AG08396 (cell line): ENCODE measurements at regions not wholly inside any gene's neighbourhood (a gene's known extent, or its start where the extent isn't known, plus 50 kb on each side); places are given as distances from the start of the nearest gene placed in this dataset.
"Not testable (repeated sequence)": the region's sequence is repeated elsewhere in the genome, so short reads cannot be mapped to it uniquely, and the experiment has no call there.

Experiments used
- DNase-seq: peaks from one replicate; pipeline ENCODE4 v3.0.0; 2012; ENCODE audit warnings: low spot score, mixed read lengths

DNA sequence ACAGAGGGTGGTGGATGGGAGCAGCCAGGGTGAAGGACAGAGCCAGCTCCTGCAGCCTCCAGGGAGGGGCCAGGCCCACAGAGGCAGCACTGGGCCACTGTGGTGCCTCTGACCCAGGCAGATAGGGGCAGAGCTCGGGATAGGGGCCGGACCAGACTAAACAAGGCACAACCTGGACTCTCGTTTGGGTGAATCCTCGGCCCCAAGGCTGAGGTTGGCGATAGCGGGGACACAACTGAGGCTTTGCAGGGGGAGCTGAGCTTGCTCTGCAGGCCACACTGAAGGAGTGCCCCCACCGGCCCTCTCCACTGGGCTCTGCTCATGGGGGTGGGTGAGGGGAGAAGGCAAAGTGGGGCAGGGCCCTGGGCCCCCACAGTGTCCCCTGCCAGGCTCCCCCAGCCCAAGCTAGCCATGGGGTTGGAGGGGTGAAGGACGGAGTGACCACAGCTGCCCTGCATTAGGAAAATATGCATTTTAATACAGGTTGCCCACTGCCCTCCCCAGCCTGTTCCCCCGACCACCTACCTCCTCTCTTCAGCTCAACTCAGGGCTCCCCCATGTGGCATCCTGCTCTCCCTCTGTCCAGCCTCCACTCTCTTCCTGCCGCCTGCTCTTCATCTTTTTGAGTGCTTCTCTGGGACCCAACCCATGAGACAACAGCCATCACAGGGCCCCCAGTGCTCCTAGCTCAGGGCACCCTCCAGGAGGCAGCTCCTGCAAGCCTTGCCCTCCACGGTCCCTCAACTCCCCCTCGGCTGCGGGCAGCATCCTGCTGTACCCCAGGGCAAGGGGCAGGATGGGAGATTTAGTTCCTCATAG, 152.8 kb downstream of the INHBB start:
- DNase-seq = no peak

GRCh38 chr2:120499784-120500495, 154.0 kb downstream of the INHBB start:
- no peak for DNase-seq

DNA sequence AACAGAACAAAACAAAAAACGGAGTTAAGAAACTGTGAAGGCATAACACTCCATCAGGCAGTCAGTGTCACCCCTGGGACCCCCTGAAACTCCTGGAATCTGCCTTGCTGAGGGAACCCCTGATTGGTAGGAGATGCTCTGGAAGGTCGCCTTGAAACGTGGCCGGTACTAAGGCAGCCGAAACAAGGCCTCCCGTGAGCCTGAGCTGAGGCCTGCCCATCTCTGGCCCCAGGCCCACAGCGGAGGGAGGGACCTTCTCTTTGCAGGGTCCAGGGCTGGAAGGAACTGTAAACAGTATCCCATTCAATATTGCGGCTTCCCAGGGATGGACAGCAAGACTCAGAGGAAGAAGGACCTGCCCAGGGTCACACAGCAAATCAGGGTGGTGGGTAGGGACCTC, 155.7 kb downstream of the INHBB start:
- DNase-seq = no peak

- no peak for DNase-seq
These were observed 156.4 kb downstream of the INHBB start for GRCh38 chr2:120502357-120502756.

- DNase-seq = no peak
These were observed 156.8 kb downstream of the INHBB start for GRCh38 chr2:120502761-120503160.

- no peak for DNase-seq
These were observed 157.4 kb downstream of the INHBB start for GRCh38 chr2:120503206-120503792.

DNA sequence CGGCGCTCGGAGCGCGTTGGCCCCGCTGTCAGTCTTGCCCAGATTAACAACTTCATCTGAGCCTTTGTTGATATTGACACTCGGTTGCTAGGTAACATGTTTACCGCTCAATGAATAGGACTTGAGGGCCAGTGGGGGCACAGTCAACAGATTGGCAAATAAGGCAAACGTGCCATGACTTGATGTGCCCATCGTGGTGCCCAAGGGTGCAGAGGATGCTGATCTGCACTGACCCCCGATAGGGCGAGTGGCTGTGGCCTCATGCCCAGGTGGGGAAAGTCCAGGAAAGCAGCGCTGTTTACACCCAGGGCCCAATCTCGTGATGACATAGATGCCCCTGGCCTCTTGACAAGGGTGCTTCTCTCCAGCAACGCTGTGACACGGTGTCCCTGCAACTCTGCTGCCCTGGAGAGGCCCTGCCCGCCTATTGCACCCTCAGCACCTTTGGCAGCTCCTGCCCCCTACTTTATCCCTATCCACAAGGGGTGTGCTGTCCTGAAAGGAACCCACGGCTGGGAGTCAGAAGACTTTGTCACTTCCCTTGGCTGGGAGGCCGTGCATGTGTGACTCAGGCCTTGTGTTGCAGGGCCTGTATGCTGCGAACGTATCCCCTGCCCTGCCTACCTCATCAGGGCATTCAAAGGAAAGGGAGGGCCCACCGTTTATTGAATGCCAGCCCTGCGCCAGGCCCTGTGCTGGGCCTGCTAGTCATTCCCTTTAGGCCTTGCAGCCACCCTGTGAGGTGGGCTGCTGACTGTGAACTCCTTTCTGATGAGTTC, 158.0 kb downstream of the INHBB start:
- DNase-seq = peak; percentile 50

GRCh38 chr2:120504936-120505705, 159.2 kb downstream of the INHBB start:
- DNase-seq = no peak

GRCh38 chr2:120508567-120509041, 162.7 kb downstream of the INHBB start:
- DNase-seq = no peak

DNA sequence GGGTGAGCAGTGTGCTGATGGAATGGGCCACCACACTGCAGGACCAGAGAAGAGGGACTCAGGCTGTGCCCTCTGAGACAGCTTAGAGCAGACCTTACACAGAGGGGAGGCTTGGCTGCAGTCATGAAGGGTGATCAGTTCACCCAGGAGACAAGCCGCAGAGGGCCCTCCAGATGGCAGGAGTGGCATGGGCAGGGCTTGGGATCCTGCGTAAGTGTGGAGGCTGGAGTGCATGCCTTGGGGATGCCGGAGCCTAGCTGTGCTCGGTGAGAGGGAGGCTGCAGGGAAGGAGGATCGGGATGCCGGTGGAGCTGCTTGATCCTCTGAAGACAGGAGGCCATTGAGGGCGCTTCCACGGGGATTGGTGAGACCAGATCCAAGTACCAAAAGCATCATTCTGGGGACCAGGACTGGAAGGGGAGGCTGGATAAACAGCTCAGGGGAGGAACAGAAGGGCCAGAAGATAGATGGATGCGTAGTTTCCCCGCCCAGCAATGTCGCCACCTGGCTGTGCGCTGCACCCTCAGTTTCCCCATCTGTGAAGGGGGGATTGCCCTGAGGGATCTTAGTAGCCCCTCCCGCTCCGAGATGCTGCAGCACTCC, 163.4 kb downstream of the INHBB start:
- DNase-seq = no peak

DNA sequence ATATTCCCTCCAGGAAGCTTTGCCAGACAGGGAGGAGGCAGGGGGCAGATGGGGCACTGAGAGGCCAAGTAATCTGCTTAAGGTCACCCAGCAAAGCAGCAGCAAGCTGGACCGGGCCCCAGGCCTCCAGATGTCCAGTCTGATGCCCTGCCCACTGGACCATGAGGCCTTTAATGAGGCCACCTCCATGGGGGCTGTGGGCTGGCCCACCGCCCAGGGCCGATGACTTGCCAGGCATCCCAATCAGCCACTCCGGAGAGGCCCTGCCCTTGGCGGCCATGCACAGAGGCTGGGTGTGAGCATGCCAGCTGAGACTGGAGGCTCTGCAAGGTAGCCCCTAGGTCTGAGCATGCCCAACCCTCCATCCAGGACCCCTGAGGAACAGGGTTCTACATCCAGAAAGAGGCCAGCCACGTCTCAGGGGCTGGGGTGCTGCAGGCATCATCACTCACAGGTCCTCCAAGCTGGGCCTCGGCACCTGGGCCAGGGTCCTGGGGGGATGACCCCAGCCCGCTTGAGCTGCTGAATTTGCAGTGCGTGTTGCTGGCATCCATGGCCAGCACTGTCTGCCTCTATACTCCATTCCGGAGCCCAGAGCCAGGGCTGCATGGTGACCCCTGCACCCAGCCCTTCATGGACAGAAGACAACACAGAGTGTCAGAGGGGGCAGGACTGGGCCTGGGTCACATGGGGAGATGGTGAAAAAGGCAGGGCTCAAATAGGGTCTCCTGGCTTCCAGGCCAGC, 164.2 kb downstream of the INHBB start:
- DNase-seq = no peak

- DNase-seq = no peak
These were observed 164.9 kb downstream of the INHBB start for GRCh38 chr2:120510751-120511395.

GRCh38 chr2:120511536-120511935, 165.6 kb downstream of the INHBB start:
- DNase-seq = no peak

DNA sequence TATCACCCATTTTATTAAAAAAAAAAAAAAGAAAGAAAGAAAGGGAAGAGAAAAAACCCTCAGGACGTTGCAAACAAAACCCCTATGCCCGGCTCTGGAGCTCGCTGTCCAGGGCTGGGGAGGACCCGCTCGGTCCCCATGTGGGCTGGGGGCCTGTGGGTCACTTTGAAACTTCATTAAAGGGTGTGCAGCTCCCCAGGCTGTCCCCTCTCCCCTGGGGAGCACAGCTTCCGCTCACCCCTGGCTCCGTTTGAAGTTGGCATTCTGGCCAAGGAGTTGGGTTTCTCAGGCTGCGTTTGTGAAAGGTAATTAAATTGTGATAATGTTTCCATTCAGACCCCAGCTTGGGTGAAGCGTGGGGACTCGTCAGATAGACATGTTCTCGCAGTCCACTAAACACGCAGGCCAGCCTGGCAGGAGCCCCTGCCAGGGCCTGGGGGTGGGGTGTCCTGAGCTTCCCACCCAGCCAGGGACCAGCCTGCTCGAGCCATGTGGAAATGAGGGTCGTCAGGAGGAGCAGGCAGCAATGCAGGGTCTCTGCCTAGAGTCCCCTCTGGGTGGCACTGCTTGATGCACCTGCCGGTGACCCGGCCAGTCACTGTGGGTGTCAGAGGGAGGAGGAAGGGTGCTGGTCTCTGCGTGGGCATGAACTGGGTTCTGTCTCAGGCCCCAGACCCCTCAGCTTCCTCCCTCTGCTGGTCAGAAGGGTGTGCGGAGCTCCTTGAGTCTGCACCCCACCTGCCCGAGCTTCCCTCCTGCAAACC, 166.2 kb downstream of the INHBB start:
- DNase-seq = no peak

DNA sequence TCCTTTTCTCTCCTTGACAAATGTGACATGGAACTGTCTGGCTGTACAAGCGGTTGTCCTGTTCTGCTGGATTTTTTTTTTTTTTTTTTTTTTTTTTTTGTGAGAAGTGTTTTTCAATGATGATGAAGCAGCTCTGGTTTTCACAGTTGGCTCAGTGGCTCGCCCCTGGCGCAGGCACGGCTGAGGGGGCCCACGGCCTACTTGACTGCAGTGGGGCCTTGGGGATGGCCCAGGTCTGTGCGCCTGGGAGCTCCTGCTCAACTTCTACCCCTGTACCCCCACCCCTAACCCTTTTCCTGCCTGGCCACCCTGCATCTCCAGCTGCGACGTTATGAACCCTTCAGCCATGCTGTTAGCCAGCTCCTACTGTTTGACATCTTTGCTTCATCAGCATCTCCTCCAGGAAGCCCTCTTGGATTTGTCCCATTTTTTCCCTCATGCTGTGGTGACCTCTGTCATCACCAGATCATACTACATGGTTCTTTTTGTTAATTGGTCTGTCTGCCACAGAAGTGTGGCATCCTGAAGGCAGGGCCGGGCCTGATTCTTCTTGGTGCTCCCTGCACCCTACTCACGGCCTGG, 167.9 kb downstream of the INHBB start:
- no peak for DNase-seq

DNA sequence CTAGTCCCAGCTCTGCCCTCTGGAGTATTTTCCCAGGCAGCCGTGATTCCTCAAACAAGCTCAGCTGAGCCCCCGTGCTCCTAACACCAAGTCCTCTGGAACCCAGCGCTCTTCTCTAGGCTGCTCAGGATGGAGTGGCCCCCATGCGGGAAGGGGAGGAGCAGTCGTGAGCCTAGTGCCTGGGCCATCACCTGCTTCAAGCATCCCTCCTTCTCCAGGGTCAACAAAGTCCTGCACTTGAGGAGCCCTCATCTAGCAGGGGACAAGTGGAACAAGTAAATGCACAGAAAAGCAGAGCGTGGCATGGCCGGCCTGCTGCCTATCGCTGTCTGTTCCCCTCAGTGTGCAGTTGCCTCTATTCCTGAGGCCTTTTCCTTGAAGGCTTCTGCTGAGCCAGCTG, 168.6 kb downstream of the INHBB start:
- no peak for DNase-seq

DNA sequence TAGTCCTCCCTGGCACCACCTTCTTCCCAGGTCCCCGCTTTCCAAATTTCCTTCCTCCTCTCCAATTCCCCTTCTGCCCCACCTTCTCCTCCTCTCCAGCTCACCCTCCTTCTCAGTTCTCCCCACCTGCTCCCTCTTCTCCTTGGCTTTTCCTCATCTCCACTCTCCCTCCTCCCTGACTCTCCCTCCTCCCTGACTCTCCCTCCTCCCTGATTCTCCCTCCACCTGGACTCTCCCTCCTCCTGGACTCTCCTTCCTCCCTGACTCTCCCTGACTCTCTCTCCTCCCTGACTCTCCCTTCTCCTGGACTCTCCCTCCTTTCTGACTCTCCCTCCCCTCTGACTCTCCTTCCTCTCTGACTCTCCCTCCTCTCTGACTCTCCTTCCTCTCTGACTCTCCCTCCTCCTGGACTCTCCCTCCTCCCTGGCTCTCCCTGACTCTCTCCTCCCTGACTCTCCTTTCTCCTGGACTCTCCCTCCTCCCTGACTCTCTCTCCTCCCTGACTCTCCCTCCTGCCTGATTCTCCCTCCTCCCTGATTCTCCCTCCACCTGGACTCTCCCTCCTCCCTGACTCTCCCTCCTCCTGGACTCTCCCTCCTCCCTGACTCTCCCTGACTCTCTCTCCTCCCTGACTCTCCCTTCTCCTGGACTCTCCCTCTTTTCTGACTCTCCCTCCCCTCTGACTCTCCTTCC, 169.3 kb downstream of the INHBB start:
- not testable (repeated sequence) for DNase-seq
